ENCODE measurements at regions not wholly inside any gene's neighbourhood (a gene's known extent, or its start where the extent isn't known, plus 50 kb on each side); places are given as distances from the start of the nearest gene placed in this dataset.
"Not testable (repeated sequence)": the region's sequence is repeated elsewhere in the genome, so short reads cannot be mapped to it uniquely, and the experiment has no call there.

DNA sequence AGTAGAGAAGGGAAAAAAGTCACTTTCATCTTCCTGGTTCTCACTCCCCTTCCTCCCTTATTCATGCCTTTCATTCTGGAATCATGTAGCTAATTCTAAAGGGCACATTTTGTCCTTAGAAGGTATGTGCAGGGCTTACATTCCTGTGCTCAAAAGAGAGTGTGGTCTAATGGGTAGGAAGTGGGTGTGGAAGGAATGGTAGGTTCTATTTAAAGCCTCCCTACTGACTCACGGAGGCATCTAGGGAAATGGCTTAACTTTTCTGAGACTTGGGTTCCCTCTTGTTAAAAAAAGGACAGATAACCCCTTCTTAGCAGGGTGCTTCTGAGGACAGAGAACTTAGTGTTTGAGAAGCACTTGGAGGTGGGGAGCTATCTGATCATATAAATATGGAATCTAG lies 249.3 kb upstream of the DUSP10 start:
- 86 to 95% methylated on average over 1 of the region's 1 CpG for WGBS, 2 experiments
- Histone ChIP-seq H3K4me1 (ENCODE audit: control insufficient read depth, insufficient read depth, low read length) (no peaks in the 10 kb centered on the region), H3K9me3 (ENCODE audit: control insufficient read depth, low read length) (no peaks in the 10 kb centered on the region), H3K27me3 (ENCODE audit: control insufficient read depth, insufficient read depth, low read length, poor library complexity, severe bottlenecking) (no peaks in the 10 kb centered on the region), H3K27ac (ENCODE audit: insufficient read depth, low read depth, low read length, poor library complexity, severe bottlenecking) (no peak overlapping the region), H3K4me3 (ENCODE audit: insufficient read depth, low read depth, low read length) (no peak overlapping the region), H3K36me3 (ENCODE audit: control insufficient read depth, insufficient read depth, low read length) (no peaks in the 10 kb centered on the region)

- H3K27me3 ChIP-seq (ENCODE audit: control insufficient read depth, insufficient read depth, low read length, poor library complexity, severe bottlenecking) = no peaks in the 10 kb centered on the region
- no peaks in the 10 kb centered on the region for H3K9me3 ChIP-seq (ENCODE audit: control insufficient read depth, low read length)
- no peaks in the 10 kb centered on the region for H3K4me1 ChIP-seq (ENCODE audit: control insufficient read depth, insufficient read depth, low read length)
- H3K27ac ChIP-seq (ENCODE audit: insufficient read depth, low read depth, low read length, poor library complexity, severe bottlenecking) = no peak overlapping the region
- H3K4me3 ChIP-seq (ENCODE audit: insufficient read depth, low read depth, low read length) = no peak overlapping the region
- 100% methylated on average over 1 of the region's 1 CpG; no CpG with 5 or more reads in 1 of the 2 experiments for WGBS, 2 experiments
- H3K36me3 ChIP-seq (ENCODE audit: control insufficient read depth, insufficient read depth, low read length) = no peaks in the 10 kb centered on the region
Measured at GRCh38 chr1:221989741-221990140, 247.9 kb upstream of the DUSP10 start.

DNA sequence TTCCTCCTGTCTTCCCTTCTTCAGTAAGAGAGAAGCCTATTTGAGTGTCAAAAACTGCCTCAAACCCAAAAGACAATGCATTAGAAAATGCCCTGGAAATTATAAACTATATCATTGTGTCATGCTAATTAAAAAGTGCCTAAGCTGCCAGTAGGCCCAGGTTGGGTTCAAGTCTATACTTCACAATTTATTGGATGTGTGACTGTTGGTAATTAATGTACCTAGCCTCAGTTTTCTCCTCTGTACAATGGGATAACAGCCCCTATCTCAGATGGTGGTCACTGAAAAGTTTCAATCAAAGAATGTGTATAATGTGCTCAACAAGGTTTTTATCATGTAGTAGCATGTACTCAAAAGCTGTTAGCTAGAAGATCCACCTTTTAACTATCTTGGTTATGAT lies 246.9 kb upstream of the DUSP10 start:
- H3K27me3 ChIP-seq (ENCODE audit: control insufficient read depth, insufficient read depth, low read length, poor library complexity, severe bottlenecking) = no peaks in the 10 kb centered on the region
- no peaks in the 10 kb centered on the region for H3K36me3 ChIP-seq (ENCODE audit: control insufficient read depth, insufficient read depth, low read length)
- no peak overlapping the region for H3K4me3 ChIP-seq (ENCODE audit: insufficient read depth, low read depth, low read length)
- no peak overlapping the region for H3K27ac ChIP-seq (ENCODE audit: insufficient read depth, low read depth, low read length, poor library complexity, severe bottlenecking)
- H3K4me1 ChIP-seq (ENCODE audit: control insufficient read depth, insufficient read depth, low read length) = no peaks in the 10 kb centered on the region
- H3K9me3 ChIP-seq (ENCODE audit: control insufficient read depth, low read length) = no peaks in the 10 kb centered on the region

DNA sequence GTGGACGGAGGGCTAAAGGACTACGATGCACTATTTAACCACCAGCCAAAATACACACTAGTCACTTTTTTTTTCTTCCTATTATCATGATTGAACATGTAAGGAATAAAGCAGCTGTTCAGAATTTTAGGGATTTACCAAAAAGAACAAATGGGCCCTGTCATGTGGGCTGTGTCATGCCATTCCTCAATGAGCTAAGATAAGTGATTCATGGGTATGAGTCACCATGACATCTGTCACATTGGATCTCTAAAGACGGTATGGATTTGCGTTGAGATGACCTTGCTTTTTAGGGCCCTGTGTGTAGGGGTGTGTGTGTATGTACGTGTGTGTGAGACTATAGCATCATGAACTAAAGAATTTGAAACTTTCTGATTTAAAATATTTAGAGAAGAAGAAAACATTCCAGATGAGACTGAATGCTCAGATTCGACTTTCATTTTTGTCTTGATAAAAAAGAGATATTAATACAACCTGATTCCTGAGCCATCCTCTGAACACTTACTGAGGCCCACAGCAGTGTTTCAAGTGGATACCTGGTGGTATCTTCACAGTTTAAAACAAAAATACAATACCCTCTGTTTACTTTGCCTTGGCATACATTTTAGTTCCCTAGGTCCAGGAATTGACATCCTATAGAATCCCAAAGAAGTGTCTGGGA lies 246.1 kb upstream of the DUSP10 start:
- H3K27me3 ChIP-seq (ENCODE audit: control insufficient read depth, insufficient read depth, low read length, poor library complexity, severe bottlenecking) = no peaks in the 10 kb centered on the region
- 87 to 91% methylated on average over 4 to 6 of the region's 6 CpGs for WGBS, 2 experiments
- no peaks in the 10 kb centered on the region for H3K9me3 ChIP-seq (ENCODE audit: control insufficient read depth, low read length)
- no peaks in the 10 kb centered on the region for H3K4me1 ChIP-seq (ENCODE audit: control insufficient read depth, insufficient read depth, low read length)
- no peak overlapping the region for H3K4me3 ChIP-seq (ENCODE audit: insufficient read depth, low read depth, low read length)
- H3K27ac ChIP-seq (ENCODE audit: insufficient read depth, low read depth, low read length, poor library complexity, severe bottlenecking) = no peak overlapping the region
- no peaks in the 10 kb centered on the region for H3K36me3 ChIP-seq (ENCODE audit: control insufficient read depth, insufficient read depth, low read length)

DNA sequence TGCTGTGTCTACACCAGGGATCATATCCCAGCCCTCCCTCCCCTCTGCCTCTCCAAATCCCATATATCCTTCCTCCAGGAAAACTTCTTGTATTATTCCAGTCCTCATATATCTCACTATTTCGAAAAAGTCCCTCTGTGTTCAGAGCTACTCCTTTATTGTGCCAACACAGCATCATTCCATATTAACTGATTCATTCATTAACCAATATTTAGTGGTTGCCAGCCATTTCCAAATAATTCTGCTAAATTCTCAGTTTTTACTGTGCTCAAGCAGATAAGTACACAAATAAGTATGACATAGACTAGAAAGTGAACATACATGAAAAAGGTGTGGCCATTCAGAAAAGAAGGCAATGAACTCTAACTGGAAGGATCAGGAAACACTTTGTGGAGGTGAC lies 241.6 kb upstream of the DUSP10 start:
- H3K27me3 ChIP-seq (ENCODE audit: control insufficient read depth, insufficient read depth, low read length, poor library complexity, severe bottlenecking) = no peaks in the 10 kb centered on the region
- H3K9me3 ChIP-seq (ENCODE audit: control insufficient read depth, low read length) = no peaks in the 10 kb centered on the region
- H3K4me3 ChIP-seq (ENCODE audit: insufficient read depth, low read depth, low read length) = no peak overlapping the region
- no peaks in the 10 kb centered on the region for H3K36me3 ChIP-seq (ENCODE audit: control insufficient read depth, insufficient read depth, low read length)
- no peaks in the 10 kb centered on the region for H3K4me1 ChIP-seq (ENCODE audit: control insufficient read depth, insufficient read depth, low read length)
- WGBS, 2 experiments = 89 to 93% methylated on average over 1 of the region's 1 CpG
- H3K27ac ChIP-seq (ENCODE audit: insufficient read depth, low read depth, low read length, poor library complexity, severe bottlenecking) = no peak overlapping the region

DNA sequence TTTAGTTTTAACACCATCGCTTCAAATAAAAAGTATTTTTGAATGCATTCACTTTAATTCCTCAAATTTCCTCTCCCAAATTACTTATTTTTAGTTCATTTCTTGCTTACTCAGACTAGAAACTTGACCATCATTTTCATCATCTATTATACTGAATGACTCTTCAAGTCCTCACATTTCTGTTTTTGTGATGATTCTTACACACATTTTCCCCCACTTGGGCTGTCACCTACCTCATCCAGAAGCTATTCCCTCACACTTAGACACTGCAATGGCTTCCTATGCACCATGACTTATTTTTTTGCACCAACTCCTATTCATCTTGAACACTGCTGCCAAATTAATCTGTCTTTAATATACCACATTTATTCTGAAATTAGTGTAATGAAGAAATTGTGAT lies 239.6 kb upstream of the DUSP10 start:
- Histone ChIP-seq H3K36me3 (ENCODE audit: control insufficient read depth, insufficient read depth, low read length) (no peaks in the 10 kb centered on the region), H3K27ac (ENCODE audit: insufficient read depth, low read depth, low read length, poor library complexity, severe bottlenecking) (no peak overlapping the region), H3K27me3 (ENCODE audit: control insufficient read depth, insufficient read depth, low read length, poor library complexity, severe bottlenecking) (no peaks in the 10 kb centered on the region), H3K4me3 (ENCODE audit: insufficient read depth, low read depth, low read length) (no peak overlapping the region), H3K9me3 (ENCODE audit: control insufficient read depth, low read length) (no peaks in the 10 kb centered on the region), H3K4me1 (ENCODE audit: control insufficient read depth, insufficient read depth, low read length) (no peaks in the 10 kb centered on the region)
- WGBS, 2 experiments = 86 to 100% methylated on average over 1 of the region's 1 CpG

DNA sequence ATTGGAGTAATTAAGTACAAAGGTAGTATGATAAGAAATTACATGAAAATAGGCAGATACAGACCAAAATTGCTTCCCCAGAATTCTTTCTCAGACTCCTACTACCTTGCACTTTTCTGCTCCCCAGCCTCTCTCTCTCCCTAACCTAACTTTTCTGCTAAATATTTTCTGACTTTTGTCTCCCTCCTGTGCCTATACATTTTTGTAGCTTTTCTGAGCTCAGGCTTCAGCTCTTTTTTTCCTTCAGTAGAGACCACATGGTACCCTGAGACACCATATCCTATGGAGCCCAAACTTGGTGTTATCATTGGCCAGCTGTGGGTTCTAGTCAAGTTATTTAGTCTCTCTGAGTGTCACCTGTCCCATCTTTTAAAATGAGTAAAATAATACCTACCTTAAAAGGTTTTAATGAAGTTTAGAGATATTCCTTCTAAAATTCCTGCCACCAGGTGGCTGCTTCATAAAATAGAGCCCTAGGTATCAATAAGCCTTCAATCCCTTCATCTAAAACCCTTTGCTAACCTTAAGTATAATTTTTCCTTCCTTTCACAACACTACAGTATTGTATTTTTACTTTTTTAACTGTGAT lies 237.6 kb upstream of the DUSP10 start:
- Histone ChIP-seq H3K9me3 (ENCODE audit: control insufficient read depth, low read length) (no peaks in the 10 kb centered on the region), H3K4me3 (ENCODE audit: insufficient read depth, low read depth, low read length) (no peak overlapping the region), H3K36me3 (ENCODE audit: control insufficient read depth, insufficient read depth, low read length) (no peaks in the 10 kb centered on the region), H3K4me1 (ENCODE audit: control insufficient read depth, insufficient read depth, low read length) (no peaks in the 10 kb centered on the region), H3K27me3 (ENCODE audit: control insufficient read depth, insufficient read depth, low read length, poor library complexity, severe bottlenecking) (no peaks in the 10 kb centered on the region), H3K27ac (ENCODE audit: insufficient read depth, low read depth, low read length, poor library complexity, severe bottlenecking) (no peak overlapping the region)

- not testable (repeated sequence) for H3K36me3 ChIP-seq (ENCODE audit: control insufficient read depth, insufficient read depth, low read length); H3K27me3 ChIP-seq (ENCODE audit: control insufficient read depth, insufficient read depth, low read length, poor library complexity, severe bottlenecking); H3K4me1 ChIP-seq (ENCODE audit: control insufficient read depth, insufficient read depth, low read length); H3K9me3 ChIP-seq (ENCODE audit: control insufficient read depth, low read length); H3K27ac ChIP-seq (ENCODE audit: insufficient read depth, low read depth, low read length, poor library complexity, severe bottlenecking); H3K4me3 ChIP-seq (ENCODE audit: insufficient read depth, low read depth, low read length)
- WGBS, 2 experiments = 76 to 83% methylated on average over 6 to 7 of the region's 9 CpGs
Measured at GRCh38 chr1:221978631-221979334, 236.9 kb upstream of the DUSP10 start.

DNA sequence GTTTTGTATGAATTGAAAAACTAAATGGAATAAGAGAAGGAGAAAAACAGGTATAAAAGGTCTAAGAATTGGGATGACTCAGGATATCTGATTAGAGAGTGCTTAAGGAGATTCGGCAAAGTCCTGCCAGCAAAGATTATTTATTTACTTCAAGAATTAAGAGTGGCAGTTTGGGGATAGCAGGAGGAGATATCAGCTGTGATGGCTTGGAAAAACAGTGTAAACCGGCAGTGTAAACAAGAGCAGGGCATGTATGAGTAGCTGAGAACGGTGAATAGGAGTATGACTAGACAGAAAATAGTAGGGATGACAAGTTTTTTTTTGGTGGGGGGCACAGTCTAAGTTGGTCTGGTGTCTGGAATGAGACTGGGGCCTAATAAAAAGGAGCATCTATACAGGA lies 231.9 kb upstream of the DUSP10 start:
- H3K27ac ChIP-seq (ENCODE audit: insufficient read depth, low read depth, low read length, poor library complexity, severe bottlenecking); H3K4me3 ChIP-seq (ENCODE audit: insufficient read depth, low read depth, low read length); H3K9me3 ChIP-seq (ENCODE audit: control insufficient read depth, low read length); H3K36me3 ChIP-seq (ENCODE audit: control insufficient read depth, insufficient read depth, low read length); H3K4me1 ChIP-seq (ENCODE audit: control insufficient read depth, insufficient read depth, low read length); H3K27me3 ChIP-seq (ENCODE audit: control insufficient read depth, insufficient read depth, low read length, poor library complexity, severe bottlenecking): not testable (repeated sequence)
- WGBS, 2 experiments = 30 to 85% methylated on average over 1 to 2 of the region's 3 CpGs

DNA sequence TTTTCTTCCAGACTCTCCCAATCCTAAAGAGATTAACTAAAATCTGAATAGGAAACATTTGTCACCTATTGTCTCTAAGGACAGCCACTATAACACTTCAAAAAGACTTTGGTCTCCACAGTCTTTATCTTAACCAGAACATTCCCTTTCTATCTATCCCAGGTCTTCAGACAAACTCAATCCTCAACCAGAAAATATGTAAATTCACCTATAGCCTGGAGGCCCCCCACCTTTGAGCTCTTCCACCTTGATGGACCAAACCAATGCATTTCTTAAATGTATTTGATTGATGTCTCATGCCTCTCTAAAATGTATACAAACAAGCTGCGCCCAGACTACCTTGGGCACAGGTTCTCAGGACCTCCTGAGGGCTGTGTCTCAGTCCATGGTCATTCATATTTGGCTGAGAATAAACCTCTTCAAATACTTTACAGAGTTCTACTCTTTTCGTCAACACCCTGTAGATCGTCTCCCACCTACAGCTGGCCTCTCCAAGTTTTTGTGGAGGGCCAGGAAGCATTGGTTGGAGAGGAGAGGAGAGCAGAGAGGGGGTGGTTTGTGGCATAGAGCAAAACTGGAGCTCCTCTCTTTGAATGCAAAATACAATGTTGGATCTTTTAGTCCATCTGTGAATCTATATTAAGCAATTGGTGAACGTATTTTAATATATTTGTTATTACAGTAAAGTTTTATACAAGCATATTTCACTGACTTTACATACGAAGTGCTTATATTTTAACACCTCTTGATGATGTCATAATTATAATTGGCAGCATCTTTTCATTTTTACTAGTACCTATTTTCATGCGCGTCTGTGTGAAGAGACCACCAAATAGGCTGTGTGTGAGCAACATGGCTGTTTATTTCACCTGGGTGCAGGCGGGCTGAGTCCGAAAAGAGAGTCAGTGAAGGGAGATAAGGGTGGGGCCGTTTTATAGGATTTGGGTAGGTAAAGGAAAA lies 230.7 kb upstream of the DUSP10 start:
- WGBS, 2 experiments = 47 to 62% methylated on average over 2 to 4 of the region's 10 CpGs

More for the DNA sequence above, 230.7 kb upstream of the DUSP10 start:
- Histone ChIP-seq H3K4me1 (ENCODE audit: control insufficient read depth, insufficient read depth, low read length) (no peaks in the 10 kb centered on the region), H3K27ac (ENCODE audit: insufficient read depth, low read depth, low read length, poor library complexity, severe bottlenecking) (no peak overlapping the region), H3K9me3 (ENCODE audit: control insufficient read depth, low read length) (no peaks in the 10 kb centered on the region), H3K36me3 (ENCODE audit: control insufficient read depth, insufficient read depth, low read length) (no peaks in the 10 kb centered on the region), H3K27me3 (ENCODE audit: control insufficient read depth, insufficient read depth, low read length, poor library complexity, severe bottlenecking) (no peaks in the 10 kb centered on the region), H3K4me3 (ENCODE audit: insufficient read depth, low read depth, low read length) (no peak overlapping the region)
